T47D (cell line): ENCODE measurements at regions not wholly inside any gene's neighbourhood (a gene's known extent, or its start where the extent isn't known, plus 50 kb on each side); places are given as distances from the start of the nearest gene placed in this dataset.

Source experiments
- DNase-seq, 2 experiments: peaks; one replicate each; pipeline versions ENCODE4 v3.0.0 to v3.0.0-alpha.2; 2011 to 2012; ENCODE audit warnings: low read depth in 1 of 2, low spot score in 1 of 2
- JUND ChIP-seq: IDR thresholded peaks from 2 replicates; pipeline ENCODE4 v1.6.1; 2012; ENCODE audit warnings: low read depth
- in situ Hi-C: cut with HindIII; loops from 2 replicates; pipeline ENCODE4 v1.10.0; 2016; ENCODE audit warnings: low sequenced_read_pairs, low pct_unique_long_range_greater_than_20kb

DNA sequence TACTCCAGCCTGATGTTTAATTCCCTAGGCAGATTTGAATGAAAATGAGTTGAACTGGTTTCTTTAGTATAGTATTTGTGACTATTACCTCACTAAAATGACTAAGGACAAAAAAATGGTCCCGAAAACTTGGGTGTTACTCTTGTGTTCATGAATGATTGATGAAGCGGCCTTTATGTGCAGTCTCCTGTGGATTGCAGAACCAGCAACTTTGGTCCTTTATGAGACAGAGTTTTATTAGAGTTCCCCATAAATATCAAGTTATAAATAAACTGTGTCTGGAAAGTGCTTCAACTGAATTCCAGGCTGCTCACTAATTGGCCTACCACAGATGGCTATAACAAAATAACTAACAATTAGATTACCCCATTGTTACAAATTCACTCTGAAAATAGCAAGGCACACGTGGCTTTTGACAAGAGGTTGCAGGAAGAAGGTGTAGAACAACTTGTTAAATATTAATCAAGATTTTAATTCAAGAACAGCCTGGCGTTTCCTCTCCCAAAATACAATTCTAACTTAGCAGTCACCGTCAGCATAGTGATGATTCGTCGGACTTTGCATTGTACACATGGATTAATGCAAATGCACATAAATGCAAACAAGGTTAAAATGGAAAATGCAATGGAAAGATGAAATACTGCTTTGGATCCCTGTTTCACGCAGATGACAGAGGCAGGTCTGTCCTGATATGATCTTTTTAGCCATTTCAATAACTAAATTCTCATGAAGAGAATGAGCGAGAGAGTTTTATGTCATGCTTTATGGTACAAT, 567.3 kb upstream of the ZNF717 start:
- no peak for TF ChIP-seq JUND
- in situ Hi-C loops: no loop called here
- DNase-seq: no peak

GRCh38 chr3:76353683-76354082, 568.3 kb upstream of the ZNF717 start:
- in situ Hi-C loops: no loop called here
- no peak for TF ChIP-seq JUND
- DNase-seq: no peak

GRCh38 chr3:76361010-76361409, 575.7 kb upstream of the ZNF717 start:
- no peak for DNase-seq
- TF ChIP-seq JUND: no peak
- in situ Hi-C loops: no loop called here

GRCh38 chr3:76362643-76363042, 577.3 kb upstream of the ZNF717 start:
- DNase-seq: no peak
- no peak for TF ChIP-seq JUND
- in situ Hi-C loops: no loop called here

GRCh38 chr3:76365275-76365674, 579.9 kb upstream of the ZNF717 start:
- no peak for DNase-seq
- in situ Hi-C loops: no loop called here
- no peak for TF ChIP-seq JUND

- DNase-seq: no peak
- in situ Hi-C loops: no loop called here
- TF ChIP-seq JUND: no peak
These were observed 581.9 kb upstream of the ZNF717 start for GRCh38 chr3:76367281-76367680.

GRCh38 chr3:76369170-76369569, 583.8 kb upstream of the ZNF717 start:
- in situ Hi-C loops: no loop called here
- no peak for TF ChIP-seq JUND
- DNase-seq: peak in 1 of 2 experiments; percentile 44

DNA sequence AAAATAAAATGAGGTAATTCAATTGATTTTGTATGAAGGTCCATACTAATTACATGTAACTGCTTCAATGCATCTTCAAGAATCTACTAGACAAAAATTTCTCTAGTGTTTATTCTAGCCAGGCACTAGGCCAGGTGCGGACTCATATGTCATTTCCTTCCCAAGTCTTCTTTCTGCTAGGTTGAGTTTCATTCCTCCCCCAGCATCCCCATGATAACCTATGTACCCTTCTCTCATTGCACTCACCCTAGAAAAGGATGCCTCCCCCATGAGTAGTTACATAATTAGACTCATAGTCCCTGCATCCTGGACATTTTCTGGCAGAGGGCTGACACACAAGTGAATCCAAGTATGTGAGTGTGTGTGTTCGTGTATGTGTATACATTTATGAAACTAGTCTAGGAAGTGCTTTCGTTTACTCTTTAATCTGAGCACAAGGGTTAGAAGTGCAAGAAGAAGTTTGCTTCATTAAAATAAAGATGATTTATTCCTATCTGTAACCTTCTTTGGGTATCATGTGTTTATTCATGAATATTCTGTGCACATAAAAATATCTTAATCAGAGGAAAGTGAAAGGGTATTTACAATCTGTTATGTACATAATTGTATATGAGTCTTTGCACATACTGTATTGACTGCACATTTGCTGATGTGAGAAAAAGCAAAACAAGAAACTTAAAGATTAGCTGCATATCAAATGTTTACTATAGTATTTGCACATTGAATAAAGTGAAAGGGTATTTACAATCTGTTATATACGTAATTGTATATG, 585.6 kb upstream of the ZNF717 start:
- DNase-seq: no peak
- in situ Hi-C loops: no loop called here
- TF ChIP-seq JUND: no peak

DNA sequence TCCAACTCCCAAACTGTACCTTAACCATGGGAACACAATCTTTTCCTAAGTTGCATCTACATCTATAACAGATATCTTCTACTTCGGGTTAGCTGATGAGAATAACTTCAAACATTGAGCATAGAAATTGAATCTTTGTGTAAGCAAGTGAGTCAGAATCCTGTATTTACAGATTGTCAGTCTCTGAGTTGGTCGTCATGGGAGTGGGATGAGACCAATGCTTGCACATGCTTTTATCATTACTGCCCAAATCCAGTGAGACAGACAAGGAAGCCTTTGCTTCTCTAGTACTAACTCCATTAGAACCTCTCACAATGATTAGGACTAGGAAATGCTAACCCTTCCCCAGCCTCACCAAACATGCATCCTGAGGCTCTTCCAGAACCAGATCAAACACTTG, 587.1 kb upstream of the ZNF717 start:
- DNase-seq: no peak
- in situ Hi-C loops: no loop called here
- no peak for TF ChIP-seq JUND

DNA sequence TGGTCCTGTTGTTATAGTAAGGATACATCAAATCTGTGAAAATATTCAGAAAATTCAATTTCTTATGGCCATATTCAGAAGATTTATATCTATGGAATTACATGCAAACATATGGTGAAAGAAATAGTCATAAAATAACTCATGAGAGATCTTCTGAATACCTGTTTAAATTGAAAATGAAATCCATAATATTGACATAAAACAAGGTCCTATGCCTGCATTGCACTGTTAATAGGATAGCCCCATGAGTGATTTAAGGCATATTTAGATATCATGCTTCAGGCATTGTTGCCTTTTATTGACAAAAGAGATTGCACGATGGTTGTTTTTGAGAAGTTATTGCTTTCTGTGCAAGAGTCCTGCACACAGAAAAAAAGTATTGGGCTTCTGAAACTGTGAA, 591.7 kb upstream of the ZNF717 start:
- DNase-seq: no peak
- in situ Hi-C loops: no loop called here
- no peak for TF ChIP-seq JUND

DNA sequence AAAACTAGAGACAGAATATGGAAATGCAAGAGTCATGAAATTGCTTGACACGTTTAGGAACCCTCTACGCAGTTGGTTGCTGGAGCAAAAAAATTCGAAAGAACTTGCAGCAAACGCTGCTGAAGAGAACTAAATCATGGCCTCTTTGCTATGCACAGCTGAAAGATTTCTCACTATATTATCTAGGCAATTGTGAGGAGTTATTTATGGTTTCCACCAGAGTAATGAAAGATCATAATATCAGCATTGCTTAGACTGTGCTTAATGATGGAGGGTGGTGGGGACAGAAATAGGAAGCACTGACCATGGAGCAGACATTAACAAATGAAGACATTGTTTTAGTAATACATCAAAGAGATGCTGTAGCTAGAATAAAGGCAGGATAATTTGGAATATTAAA, 593.4 kb upstream of the ZNF717 start:
- in situ Hi-C loops: no loop called here
- no peak for DNase-seq

DNA sequence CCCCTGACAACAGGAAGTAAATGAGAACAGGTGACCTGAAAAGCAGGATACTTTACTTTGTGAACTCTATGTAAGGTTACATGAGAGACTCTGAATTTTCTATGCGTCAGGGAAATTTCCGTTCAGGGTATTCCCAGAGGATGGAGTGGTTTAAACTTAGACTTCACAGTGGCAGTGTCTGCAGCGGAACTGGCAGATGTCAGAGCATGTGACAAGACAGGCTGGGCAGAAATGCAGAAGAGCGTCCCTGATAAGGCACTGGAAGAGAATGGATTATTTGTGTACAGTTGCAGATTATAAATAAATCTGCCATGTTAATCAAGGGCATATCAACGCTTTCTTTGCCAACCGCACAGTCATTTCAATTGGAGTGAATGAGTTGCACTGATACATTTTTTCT, 598.4 kb upstream of the ZNF717 start:
- no peak for TF ChIP-seq JUND
- no peak for DNase-seq
- in situ Hi-C loops: no loop called here

More for the DNA sequence above, 593.4 kb upstream of the ZNF717 start:
- no peak for TF ChIP-seq JUND

DNA sequence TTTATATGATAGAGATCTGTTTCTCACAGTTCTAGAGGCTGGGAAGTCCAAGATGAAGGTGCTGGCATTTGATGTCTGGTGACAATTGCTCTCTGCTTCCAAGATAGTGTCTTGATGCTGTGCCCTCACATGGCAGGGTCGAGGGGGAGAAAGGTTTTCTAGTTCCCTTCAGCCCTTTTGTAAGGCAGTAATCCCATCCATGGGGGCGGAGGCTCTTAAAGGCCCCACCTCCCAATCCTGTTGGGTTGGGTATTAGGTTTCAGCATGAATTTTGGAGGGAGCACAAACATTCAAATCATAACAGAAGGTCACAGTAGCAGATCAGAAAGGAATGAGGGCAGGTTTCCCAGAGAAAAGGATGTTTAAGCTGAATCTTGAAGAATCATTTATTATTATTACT, 601.7 kb upstream of the ZNF717 start:
- DNase-seq: no peak
- TF ChIP-seq JUND: no peak
- in situ Hi-C loops: no loop called here
